Fibroblast of skin of left quadriceps (primary cell): ENCODE measurements at regions not wholly inside any gene's neighbourhood (a gene's known extent, or its start where the extent isn't known, plus 50 kb on each side); places are given as distances from the start of the nearest gene placed in this dataset.

Experiments
- DNase-seq, 2 experiments: peaks; one replicate each; pipeline ENCODE4 v3.0.0-alpha.2; 2013; ENCODE audit warnings: low read depth in 2 of 2

- DNase-seq, result no peak
These were observed 2387.6 kb upstream of the WWC1 start for GRCh38 chr5:165903835-165904234.

- DNase-seq, result peak in 1 of 2 experiments; percentile 3
These were observed 2384.6 kb upstream of the WWC1 start for GRCh38 chr5:165906871-165907270.

DNA sequence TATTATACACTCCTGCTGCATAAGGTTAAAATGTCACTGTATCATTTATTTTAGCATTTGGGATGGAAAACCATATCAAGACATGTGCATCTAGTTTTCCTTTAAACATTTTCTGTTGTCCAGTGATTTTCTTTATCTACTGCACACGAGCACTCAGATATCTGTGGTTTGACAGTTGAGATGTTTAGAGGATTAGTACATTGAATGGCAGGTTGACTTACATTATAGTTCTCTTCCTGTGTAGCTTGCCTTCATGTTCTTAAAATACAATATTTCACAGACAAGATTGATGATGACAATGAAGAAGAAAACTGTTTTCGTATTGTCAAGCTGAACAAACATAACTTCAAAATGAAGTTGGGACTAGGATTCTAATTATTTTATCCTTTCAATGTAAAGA, 2378.4 kb upstream of the WWC1 start:
- no peak for DNase-seq

DNA sequence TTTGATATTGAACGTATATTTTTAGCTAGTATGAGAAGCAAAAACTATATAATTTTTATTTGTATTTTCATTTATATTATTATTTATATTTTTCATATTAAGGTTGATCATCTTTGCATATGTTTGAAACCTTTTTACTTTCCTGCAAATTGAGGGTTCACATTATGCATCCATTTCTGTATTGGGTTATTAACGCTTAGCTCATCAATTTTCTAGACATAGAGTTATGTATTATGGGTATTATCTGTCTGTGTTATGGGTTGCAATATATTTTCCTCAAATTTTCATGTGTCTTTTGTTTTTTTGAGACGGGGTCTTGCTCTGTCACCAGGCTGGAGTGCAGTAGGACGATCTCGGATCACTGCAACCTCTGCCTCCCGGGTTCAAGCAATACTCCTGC, 2377.0 kb upstream of the WWC1 start:
- no peak for DNase-seq

GRCh38 chr5:165919196-165919595, 2372.2 kb upstream of the WWC1 start:
- no peak for DNase-seq

DNA sequence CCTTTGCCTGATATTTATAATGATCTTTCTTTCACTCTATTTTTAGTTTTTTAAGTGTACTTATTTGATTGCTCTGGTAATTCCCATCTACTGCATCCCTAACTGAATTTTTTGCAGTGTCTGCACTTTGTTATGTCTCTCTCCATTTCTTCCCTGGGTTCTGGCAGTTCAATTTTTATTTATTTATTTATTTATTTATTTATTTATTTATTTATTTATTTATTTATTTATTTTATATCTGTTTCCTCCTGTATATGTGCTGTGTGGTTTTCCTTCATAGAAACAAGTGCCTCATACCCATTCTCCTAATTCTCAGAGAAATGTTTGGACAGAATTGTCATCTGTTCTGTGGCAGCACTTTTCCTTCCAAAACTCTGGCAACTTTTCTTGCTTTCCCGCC, 2370.8 kb upstream of the WWC1 start:
- no peak for DNase-seq

DNA sequence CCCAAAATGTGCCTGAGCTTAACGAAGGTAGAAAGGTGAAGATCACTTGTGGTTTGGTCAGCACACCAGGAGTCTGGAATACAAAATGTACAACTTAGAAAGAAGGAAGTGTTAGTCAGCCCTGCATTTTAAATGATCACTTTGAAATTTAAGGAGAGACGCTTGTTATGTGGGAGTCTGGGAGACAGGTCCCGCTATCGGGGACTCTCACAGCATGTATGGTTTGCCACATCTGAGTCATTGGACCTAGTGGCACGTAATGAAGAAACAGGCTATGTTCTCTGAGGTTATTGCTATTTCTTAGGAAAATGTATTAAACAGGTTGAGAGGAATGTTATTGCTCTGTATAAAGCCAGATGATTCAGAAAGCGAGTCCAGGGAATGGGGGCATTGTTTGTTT, 2362.5 kb upstream of the WWC1 start:
- DNase-seq, result no peak

- DNase-seq, result no peak
These were observed 2350.9 kb upstream of the WWC1 start for GRCh38 chr5:165940541-165940940.

GRCh38 chr5:165956854-165957253, 2334.6 kb upstream of the WWC1 start:
- DNase-seq, result no peak

GRCh38 chr5:165981671-165982070, 2309.8 kb upstream of the WWC1 start:
- no peak for DNase-seq

DNA sequence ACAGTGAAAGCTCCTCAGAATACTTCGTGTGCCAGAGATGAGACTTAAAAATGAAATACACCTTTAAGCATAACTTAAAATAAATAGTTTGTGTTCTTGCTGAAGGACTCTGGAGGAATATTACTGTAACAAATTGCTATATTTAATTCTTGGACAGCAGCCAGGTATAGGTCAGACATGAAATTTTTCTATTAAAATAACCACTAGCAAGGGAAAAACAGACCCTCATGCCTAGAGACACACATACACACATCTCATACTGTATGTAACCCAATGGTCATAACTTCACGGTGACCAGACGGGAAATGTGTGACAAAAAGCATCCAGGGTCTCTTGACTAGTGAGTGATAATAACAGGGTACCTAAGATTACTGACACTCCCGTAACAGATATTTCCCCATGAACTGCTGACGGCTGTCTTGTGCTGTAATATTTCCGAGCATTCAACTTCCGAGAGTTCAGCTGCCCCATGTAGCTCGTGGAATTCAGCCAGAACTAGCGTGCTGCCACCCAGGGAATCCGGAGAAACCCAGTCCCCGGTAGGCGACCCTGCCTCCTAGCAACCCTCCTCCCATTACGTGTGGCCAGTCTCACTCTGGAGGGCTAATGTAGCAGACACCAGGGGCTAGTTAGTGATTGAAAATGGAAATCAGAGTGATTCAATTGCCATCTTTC, 2295.1 kb upstream of the WWC1 start:
- no peak for DNase-seq

GRCh38 chr5:165999693-166000320, 2291.6 kb upstream of the WWC1 start:
- no peak for DNase-seq

- no peak for DNase-seq
These were observed 2287.4 kb upstream of the WWC1 start for GRCh38 chr5:166004006-166004405.

DNA sequence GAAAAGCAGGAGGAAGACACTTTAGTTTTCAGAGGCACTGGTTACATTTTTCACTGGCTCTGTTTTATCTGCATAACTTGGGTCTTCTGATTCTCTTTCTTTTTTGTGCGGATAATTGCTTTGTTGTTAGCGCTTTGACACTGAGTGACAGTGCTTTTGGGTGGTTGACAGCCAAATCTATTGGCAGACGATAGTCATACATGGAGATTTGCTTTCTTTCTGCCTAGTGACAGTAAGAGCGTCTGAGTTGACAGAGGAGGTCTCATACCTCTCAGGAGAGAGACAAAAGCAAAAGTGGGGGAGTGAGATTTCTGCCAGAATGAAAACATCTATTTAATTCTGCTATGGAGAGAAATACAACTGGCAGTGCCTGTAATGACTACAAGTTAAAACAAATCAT, 2278.0 kb upstream of the WWC1 start:
- DNase-seq, result no peak

DNA sequence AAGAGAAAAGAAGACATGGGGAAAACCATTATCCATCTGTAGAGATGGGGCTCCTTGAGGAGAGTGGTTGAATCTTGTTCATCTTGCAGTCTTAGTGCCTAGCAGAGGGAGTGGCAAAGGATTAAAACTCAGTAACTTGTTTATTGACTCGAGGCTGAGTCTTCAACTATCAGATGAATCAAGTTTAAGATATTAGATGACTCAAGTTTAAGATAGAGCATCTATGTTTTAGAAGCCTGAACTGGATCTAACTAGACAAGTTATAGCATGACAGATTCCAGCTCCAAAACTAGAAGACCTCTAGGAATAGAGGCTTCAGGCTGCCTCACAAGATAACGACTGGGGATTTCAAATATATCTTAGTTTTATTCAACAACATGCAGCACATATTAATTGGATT, 2277.2 kb upstream of the WWC1 start:
- DNase-seq, result no peak

- no peak for DNase-seq
These were observed 2272.7 kb upstream of the WWC1 start for GRCh38 chr5:166018716-166019115.

DNA sequence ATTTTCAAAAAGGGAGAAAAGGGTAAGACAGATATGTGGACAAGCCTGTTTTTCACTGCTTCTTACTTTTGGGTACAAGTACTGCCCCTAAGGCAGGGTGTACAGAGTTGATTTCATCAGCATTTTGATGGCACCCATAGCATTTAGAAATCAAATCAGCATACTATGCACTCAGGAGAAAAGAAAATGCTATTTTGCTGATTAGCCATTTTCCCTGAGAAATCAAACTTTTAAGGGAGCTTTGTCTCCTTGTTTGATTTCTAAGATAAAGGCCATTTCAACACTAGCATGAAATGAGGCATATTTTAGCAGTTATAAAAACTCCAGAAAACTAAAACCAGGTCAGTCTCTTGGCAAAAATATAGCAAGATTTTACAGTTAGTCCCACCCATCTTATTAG, 2269.4 kb upstream of the WWC1 start:
- DNase-seq, result no peak

- no peak for DNase-seq
These were observed 2266.5 kb upstream of the WWC1 start for GRCh38 chr5:166024970-166025369.

- DNase-seq, result no peak
These were observed 2263.9 kb upstream of the WWC1 start for GRCh38 chr5:166027582-166027981.

GRCh38 chr5:166031926-166032325, 2259.5 kb upstream of the WWC1 start:
- DNase-seq, result no peak

- no peak for DNase-seq
These were observed 2258.8 kb upstream of the WWC1 start for GRCh38 chr5:166032601-166033000.

DNA sequence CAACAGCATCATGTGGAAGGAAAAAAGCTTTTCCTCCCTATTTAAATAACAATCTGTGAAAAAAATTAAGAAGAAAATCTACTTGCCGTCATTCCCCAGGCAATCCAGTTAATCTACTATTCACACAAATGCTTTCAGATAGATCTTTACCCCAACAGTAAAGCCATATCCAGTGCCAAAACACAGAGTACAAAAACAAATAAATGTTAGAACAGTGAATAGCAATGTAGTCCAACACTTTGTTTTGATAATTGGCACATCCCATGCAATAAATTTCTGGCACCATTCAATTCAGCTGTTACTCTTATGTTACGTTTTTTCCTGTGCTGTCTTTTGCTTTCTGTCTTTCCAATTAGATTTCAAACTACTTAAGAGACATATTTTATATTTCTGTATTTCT, 2245.5 kb upstream of the WWC1 start:
- no peak for DNase-seq

DNA sequence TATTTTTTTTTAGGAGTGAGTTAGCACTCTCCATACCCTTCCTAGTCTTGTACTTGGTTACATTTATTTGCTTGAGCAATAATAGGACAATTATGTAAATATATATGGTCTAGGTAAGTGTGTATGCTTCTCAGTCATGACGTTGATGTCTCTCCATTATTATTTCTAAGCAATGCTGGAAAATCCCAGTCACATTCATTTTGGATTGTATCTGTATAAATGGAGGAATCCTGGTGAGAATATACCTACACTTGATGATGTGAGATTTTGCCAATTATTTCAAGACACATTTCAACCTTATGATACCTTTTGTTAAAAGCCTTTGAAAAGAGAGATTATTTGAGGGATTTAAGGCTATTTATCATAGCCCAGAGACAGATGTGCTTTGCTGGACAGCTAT, 2244.5 kb upstream of the WWC1 start:
- no peak for DNase-seq

DNA sequence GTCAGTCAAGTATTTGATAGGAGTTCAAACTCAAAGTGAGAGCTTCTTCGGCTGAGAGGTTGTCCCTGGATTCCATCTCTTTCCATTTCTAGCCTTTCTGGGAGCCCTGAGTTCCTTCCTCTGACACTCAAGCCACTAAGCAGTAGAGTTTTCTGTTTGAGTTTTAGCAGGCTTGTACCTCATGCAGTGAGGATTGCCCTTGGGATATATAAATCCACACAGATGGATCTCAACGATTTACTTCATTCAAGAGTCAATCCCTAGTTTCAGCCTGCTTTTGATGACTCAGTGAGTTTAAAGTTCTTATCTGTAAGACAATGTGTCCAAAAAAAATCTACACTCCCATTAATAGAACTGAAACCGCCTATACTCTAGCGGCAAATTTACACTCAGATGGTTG, 2240.9 kb upstream of the WWC1 start:
- no peak for DNase-seq
